Hepatocyte (in vitro differentiated cells): ENCODE measurements at regions not wholly inside any gene's neighbourhood (a gene's known extent, or its start where the extent isn't known, plus 50 kb on each side); places are given as distances from the start of the nearest gene placed in this dataset.

Source experiments
- CTCF ChIP-seq: fragments of 200-600 bp; sonication (generic); IDR thresholded peaks from 2 replicates; pipeline ENCODE4 v1.5.1; 2016; ENCODE audit warnings: antibody characterized with exemption, mild to moderate bottlenecking; ENCODE audit not compliant: poor library complexity
- EZH2 ChIP-seq: fragments of 200-600 bp; sonication (generic); IDR thresholded peaks from 2 replicates; pipeline ENCODE4 v1.6.1; 2016; ENCODE audit warnings: antibody characterized with exemption, mild to moderate bottlenecking, borderline replicate concordance

GRCh38 chr13:21911646-21912298 lies 240.9 kb downstream of the FGF9 start:
- no peak for TF ChIP-seq CTCF
- TF ChIP-seq EZH2, result no peak
